ENCODE measurements at regions not wholly inside any gene's neighbourhood (a gene's known extent, or its start where the extent isn't known, plus 50 kb on each side); places are given as distances from the start of the nearest gene placed in this dataset.
"Not testable (repeated sequence)": the region's sequence is repeated elsewhere in the genome, so short reads cannot be mapped to it uniquely, and the experiment has no call there.

DNA sequence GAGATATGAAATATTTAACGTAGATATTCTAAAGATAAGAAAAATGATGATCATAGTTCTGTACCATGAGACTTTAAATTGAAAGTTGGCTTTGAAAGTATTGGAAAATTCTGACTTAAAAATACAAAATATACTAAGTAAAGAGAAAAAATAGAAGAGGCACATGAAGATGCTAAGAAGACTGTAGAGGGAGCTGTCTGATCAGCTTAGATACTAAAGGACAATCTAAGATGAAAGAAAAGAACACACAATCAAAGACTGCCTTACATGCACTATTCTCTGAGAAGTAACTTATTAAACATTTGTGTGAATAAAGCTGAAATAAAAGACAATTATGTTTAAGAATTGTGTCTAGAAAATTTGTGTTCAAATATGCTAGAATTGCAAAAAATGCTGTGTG lies 55.1 kb downstream of the RBMXL2 start:
- DNase-seq = peak; percentile 18

DNA sequence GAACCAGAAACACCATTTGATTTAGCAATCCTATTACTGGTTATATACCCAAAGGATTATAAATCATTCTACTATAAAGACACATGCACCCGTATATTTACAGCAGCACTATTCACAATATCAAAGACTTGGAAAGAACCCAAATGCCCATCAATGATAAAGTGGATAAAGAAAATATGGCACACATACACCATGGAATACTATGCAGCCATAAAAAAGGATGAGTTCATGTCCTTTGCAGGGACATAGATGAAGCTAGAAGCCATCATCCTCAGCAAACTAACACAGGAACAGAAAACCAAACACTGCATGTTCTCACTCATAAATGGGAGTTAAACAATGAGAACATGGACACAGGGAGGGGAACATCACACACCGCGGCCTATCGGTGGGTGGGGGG lies 61.3 kb downstream of the RBMXL2 start:
- DNase-seq = not testable (repeated sequence)

DNA sequence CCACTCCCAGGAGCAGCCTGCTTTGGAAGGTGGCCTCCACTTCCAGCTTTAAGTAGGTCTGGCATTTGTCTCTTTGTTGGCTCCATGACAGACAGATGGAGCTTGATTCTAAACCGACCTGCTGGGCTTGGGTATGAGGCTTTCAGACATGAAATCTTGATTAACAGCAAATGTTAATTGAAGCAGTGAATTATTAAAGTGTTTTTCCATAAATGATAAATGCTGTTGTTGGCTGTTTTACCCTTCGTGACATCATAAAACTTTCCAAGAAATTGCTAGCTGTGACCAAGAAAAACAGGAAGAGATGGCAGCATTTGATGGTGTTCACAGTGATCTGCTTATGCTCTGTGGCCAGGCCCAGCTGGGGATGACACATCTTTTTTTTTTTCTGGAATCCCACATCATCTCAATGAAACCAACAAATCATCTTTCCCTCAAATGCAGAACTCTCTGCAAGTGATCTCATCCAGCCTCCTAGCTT lies 66.1 kb downstream of the RBMXL2 start:
- no peak for DNase-seq

DNA sequence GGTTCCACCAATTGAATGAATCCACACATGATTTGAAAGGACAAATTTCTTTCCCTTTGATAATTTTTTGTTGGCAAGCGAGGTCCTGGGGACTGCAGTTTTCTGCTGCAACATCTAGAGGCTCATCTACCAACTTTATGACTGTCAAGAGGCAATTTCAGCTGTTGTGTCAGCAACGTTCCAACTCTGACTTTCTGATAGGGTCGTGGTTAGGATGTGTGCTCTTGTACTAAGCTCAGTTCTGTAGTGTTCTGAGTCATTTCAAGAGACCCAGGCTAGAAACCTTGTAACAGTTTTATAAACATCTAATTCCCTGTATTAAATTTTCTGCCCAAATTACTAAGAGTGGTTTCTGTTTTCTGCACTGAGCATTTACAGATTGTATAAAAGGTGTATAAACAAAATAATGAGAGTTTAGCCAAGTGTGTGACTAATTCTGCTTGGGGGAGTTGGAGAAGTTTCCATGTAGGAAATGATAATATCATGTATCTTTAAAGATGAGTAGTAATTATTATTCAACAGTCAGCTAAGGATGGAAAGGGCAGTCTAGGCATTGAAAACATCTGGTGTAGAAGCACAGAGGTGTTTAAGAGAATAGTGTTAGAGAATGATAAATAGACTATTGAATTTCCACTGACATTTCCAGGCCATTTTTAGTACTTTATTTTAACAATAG lies 72.2 kb downstream of the RBMXL2 start:
- DNase-seq = no peak

DNA sequence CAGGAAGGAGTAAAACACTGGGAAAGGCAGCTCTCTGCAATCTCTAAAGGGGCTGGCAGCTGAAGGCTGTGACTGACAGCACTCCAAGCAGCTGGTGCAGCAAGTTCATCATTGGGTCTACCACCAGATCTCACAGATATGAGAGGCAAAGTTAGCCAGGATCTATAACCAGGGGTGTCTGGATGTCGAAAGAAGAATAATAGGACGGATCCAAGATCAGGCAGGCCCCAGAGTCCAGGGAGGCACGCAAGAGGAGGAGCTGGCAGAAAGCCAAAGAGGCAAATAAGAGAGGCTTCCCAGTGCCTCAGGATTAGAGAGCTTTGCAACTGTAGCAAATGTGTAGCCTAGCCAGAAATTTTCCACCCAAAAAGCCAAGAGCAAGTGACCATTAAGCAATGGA lies 77.1 kb downstream of the RBMXL2 start:
- no peak for DNase-seq

DNA sequence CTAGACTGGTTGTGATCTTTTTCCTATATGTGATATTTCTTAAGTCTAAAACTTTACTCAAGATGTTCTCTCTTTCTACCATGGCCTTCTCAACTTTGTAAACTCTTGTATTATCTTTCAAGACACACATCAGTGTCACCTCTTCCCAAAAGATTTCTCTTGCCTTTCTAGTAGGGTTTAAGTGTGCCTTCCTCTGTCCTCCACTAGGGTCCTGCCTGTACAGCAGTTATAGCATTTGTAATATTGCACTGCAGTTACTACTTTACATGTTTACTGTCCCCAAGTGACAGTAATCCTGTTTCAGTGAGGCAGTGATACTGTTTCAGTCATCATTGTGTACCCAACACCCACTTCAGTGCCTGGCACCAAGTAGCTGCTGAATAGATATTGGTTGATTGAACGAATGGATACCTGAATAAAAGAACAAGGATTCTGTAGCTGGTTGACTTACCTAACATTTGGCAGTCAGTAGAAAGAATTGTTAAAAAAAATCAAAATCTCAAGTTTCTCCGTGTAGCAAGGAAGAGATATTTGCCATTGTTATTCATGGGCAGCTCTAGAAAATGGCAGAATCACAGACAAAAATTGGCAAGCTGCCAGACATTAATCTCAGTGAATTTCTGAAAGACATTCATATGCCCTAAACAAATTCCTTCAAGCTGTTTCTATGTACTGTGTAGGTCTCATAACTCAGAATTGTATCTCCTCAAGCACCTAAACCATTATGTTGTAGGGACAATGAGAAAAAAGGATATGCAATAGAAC lies 79.4 kb downstream of the RBMXL2 start:
- no peak for DNase-seq

DNA sequence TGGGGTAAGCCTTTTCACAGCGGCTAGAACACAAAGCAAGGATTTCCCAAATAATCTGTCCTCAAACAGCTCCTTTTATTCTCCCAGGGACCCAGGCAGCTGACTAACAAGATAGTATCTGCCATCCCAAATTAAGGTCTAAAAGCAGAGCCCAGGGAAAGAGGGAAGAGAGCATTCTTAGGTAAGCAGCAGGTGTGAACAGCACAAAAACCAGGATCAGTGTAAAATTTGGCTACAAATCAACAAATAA lies 79.9 kb downstream of the RBMXL2 start:
- no peak for DNase-seq

DNA sequence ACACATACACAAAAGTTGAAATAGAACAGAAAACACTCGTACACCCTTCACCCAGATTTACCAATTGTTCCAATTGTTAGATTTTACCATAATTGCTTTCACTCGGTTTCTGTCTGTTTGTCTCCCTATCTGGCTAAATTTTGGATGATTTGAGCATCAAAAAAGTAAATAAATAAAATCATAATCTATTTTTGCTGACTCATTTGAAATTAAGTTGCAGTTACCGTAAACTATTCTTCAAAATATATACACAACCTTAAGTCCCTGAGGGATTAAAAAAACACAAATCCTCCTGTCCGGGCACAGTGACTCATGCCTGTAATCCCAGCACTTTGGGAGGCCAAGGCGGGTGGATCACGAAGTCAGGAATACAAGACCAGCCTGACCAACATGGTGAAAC lies 81.3 kb upstream of the SYT9 start:
- DNase-seq = no peak

DNA sequence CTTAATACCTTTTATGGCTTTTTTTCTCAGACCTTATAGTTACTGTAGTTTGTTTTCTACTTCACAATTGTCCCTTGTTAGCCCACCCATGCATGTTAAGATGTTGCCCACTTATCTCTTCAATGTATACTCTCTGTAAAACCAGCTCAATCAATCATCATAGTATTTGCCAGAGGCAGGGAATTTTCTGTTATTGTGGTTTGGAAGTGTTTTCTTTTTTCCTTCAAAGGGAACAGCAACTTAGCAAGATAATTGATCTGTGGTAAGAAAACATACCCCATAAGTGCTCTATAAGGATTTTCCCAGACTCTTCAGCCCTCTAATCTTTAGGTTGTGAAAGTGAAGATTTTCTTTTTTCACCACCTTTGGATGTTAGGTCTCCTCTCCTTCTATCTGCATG lies 76.7 kb upstream of the SYT9 start:
- no peak for DNase-seq

DNA sequence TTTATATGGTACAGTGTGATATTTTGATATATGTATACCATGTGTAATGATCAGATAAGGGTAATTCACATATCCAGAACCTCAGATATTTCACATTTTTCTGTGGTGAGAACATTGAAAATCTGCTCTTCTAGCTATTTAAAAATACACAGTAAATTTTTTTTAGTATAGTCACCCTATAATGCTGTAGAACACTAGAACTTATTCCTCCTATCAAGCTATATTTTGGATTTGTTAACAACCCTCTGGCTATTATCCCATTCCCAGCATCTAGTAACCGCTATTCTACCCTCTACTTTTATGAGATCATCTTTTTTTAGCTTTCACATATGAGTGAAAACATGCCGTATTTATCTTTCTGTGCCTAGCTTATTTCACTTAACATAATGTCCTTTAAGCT lies 65.5 kb upstream of the SYT9 start:
- DNase-seq = no peak

DNA sequence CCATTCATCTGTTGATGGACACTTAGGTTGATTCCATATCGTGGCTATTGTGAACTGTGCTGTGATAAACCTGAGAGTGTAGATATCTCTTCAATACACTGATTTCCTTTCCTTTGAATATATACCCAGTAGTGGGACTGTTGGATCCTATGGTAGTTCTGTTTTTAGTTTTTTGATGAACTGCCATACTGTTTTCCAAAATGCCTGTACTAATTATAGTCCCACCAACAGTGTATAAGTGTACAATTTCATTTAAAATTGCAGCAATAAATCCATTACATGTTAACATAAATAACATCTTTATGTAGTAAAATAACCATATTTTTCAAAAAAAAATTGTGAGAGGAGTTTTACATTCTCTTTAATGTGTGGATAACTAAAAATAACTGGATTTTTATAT lies 65.0 kb upstream of the SYT9 start:
- no peak for DNase-seq

DNA sequence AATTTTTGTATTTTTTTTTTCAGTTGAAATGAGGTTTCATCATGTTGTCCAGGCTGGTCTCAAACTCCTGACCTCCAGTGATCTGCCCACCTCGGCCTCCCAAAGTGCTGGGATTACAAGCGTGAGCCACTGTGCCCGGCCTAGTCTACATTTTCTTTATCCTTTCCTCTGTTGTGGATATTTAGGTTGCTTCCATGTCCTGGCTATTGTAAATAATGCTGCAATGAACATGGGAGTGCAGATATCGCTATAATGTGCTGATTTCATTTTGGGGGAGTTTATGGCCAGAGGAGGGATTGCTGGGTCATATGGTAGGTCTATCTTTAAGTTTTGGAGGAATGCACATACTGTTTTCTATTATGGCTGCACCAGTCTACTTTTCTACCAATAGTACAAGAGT lies 58.9 kb upstream of the SYT9 start:
- DNase-seq = not testable (repeated sequence)

DNA sequence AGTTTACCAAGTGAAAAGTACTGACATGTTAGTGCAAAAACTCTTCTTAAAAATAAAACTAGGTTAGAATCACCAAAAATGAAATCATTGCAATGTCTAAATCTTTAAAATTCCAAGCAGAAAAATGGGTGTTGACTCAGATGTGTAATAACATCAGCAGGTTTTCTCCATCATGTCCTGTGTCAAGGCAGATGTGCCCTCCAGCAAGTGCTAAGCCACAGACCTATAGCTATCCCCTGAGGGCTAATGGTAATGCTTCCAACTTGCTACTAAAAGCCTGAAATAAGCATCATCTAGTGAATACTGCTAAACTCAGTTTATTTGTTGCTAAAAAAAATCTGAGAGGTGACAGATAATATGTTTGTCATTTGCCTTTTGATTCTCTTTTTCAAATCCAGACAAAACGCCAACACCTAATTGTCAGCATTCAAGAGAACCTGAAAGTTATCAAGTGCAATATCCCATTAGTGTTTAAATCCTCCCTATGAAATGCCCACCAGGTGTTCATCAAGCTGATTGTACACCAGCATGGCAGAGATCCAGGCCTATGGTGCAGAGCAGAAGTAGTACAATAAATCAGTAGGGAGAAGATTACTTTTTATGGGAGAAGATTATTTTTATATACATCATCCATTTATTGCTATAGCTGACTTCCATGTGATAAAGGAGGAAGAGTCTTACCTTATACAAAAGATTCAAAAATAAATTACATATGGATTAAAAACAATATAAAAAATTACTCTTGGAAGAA lies 55.1 kb upstream of the SYT9 start:
- DNase-seq = no peak

DNA sequence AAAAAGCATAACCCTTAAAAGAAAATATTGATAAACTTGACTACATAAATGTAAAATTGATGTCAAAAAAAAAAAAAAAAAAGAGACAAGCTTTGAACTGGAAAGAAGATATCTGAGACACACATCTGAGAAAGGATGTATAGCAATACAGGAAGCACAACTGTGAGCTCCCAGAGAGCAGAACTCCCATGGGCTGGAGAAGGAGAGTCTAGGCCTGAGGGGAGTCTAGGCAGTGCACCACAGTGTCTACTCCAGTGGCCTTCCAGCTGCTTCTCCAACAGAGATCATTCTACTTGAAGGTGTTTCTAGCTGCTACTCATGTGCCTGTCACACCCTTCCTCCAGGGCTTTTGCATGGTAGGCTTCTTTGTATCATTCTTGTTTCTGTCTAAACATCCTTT lies 54.2 kb upstream of the SYT9 start:
- no peak for DNase-seq
